Kidney tubule cell (primary cell): ENCODE measurements at regions not wholly inside any gene's neighbourhood (a gene's known extent, or its start where the extent isn't known, plus 50 kb on each side); places are given as distances from the start of the nearest gene placed in this dataset.
A peak's percentile ranks its signal among the peaks of the same experiment; 100 is the strongest.

Experiments
- DNase-seq: peaks from one replicate; pipeline ENCODE4 v3.0.0-alpha.2; 2018; ENCODE audit warnings: low spot score

DNA sequence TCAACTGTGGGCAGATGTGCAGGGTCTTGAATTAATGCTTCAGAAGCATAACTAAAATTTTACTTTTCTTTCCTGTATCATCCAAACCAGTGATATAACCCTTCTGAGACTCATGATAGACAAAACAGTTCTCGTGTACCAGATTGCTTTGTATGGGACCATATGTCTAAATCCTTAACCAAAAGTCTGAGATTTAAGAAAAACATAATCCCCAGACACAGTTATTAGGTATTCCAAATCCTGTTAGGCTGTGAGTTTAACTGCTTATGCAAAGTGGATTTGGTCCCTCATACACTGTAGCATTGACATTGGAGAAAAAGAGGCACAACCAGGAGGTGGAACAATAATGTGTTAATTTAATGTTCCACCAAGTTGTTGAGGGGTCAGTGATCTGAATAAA lies 235.0 kb downstream of the PMAIP1 start:
- DNase-seq: no peak

- DNase-seq: no peak
Measured at GRCh38 chr18:60130284-60130683, 230.5 kb downstream of the PMAIP1 start.

- DNase-seq: no peak
Measured at GRCh38 chr18:60123031-60123430, 223.2 kb downstream of the PMAIP1 start.

GRCh38 chr18:60122339-60122738 lies 222.5 kb downstream of the PMAIP1 start:
- no peak for DNase-seq

DNA sequence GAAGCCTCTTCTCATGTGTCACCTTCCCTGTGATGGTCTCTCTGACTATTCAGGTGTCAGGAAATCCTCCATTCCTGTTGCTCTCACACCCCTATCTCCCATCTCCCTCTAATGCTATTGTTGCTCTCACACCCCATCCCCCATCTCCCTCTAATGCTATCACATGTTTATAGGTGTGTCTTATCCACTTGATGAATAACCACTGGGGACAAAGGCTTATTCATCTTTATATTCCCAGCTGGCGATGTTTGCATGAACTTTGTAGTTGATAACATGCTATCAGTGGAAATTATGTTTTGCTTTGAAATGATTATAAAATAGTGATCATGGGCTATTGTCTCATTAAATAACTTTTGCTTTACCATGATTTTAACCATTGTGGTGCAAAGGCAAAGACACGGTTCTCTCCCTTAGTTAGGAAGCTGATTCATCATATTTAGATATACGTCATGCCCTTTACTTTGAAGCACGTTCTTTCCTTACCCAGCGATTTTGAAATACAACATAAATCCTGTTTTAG lies 220.5 kb downstream of the PMAIP1 start:
- no peak for DNase-seq

DNA sequence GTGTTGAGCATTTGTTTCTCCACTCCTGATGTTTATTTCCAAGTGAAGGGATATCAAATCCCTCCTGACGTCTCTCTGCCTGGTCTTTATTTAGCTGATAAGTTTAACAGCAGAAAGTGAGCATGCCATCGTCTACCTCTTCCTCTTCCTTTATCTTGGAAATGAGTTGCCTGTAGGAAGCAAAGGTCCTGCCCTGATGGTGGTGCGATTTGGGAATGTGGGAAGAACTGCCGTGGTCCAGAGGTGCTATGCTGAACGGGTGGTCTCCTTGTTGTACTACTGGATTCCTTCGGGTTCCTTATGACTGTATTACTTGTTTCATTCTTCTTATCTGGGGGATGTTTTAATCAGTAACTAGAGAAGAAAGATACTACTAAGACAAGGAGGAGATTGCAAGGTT lies 217.5 kb downstream of the PMAIP1 start:
- DNase-seq: no peak

GRCh38 chr18:60113396-60113795 lies 213.6 kb downstream of the PMAIP1 start:
- no peak for DNase-seq

DNA sequence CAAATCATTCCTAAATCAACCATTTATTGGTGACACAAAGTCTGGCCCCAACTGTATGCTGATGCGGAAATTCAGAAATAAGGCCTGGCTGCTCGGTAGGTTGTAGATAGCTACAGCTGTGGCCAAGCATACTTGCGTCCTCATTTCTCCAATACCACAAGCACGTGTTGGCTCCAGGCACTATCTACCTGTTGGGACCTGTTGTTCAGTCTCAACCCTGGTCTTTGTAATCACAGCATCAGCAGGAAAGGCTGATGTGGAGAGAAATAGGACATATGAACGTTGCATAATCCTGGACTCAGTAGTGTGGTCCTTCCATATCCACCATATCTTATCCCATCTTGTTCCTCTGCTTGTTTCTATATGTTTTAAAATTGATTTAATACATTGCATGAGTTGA lies 212.6 kb downstream of the PMAIP1 start:
- no peak for DNase-seq

DNA sequence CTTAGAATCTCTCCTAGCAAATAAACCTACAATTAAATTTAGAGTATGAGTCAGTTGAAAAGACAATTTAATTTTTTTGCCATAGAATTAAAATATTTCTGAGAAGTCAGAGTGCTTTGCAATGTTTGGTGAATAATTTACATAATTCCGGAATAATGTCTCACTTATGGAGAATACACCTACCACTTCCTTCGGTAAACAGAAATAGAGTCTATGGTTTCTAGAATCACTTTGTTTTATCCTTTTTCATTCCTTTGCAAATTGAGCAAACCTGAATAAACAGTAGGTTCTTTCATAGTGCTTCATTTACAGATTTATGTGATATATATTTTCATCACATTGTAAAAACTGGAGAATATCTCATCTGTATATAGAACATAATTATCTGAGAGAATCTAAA lies 211.7 kb downstream of the PMAIP1 start:
- DNase-seq: no peak

GRCh38 chr18:60110836-60111235 lies 211.0 kb downstream of the PMAIP1 start:
- DNase-seq: no peak

- DNase-seq: no peak
Measured at GRCh38 chr18:60100778-60101177, 201.0 kb downstream of the PMAIP1 start.

DNA sequence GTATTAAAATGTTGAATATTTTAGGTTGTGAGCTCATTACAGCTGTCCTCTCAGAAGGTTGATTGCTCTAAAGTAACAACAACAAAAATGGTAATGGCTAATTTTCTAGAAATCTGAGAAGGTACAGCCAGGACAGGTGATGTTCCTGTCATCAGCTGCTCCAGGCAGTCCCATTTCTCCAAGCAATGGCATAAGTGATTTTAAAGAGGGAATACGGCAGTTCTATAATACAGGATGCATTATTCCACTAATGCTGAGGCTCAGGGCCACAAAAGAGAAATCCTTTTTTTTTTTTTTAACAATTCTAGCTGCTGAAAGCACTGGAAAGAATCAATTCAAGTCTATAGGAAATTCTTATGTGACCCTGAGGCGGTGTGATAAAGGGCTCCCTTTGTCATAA lies 199.9 kb downstream of the PMAIP1 start:
- DNase-seq: no peak

- peak; percentile 74 for DNase-seq
Measured at GRCh38 chr18:60096428-60096827, 196.6 kb downstream of the PMAIP1 start.

- no peak for DNase-seq
Measured at GRCh38 chr18:60092073-60092472, 192.3 kb downstream of the PMAIP1 start.

DNA sequence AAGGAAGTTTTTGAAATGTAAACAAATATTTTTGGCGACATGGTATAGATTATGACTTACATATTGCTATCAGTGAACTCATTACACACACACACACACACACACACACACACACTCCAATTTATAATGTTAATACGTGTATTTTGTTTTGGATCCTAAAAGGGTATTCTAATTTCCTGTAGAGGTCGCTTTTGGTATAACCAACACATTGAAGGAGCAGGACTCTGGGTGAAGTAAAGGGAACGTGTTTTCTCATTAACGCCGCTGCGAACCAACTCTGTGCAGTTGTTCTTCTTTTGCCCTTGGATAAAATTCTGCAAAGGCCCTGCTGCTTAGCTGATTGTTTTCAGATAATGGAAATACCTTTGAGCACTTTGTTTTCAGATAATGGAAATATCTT lies 190.4 kb downstream of the PMAIP1 start:
- DNase-seq: no peak

GRCh38 chr18:60082790-60083189 lies 183.0 kb downstream of the PMAIP1 start:
- DNase-seq: peak; percentile 72

GRCh38 chr18:60082282-60082681 lies 182.5 kb downstream of the PMAIP1 start:
- no peak for DNase-seq

DNA sequence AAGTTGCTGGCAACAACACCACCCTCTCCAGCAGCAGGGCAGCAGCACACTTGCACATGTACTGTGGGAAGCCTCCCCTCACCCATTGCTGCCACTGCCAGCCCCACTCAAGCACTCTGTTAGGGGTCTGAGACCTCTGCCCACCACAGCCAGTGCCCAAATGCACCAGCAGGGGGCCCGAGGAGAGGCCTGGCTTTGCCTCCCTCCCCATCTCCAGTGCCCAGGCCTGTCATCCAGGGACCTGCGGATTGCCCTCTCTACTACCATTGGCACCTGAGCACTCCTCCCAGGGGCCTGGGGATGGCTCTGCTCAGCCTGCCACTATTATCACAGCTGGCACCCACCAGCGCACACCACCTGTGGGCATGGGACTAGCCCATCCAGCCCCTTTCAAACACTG lies 175.7 kb downstream of the PMAIP1 start:
- DNase-seq: no peak

- DNase-seq: peak; percentile 45
Measured at GRCh38 chr18:60070631-60071030, 170.8 kb downstream of the PMAIP1 start.

DNA sequence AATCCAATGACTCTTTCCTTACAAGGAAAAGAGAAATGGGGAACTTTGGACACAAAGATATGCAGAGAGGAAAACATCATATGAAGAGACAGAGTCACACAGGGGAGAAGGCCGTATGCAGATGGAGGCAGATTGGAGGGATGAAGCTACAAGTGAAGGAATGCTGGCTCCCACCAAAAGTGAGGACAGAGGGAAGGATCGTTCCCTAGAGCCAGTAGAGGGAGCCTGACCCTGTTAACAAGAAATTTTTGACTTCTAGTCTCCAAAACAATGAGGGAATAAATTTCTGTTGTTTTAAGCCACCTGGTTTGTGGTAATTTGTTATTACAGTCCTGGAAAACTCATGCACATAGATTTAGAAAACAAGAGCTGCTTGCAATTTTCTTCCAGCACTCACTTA lies 169.3 kb downstream of the PMAIP1 start:
- DNase-seq: no peak

- DNase-seq: peak; percentile 72
Measured at GRCh38 chr18:60067426-60068210, 167.8 kb downstream of the PMAIP1 start.

DNA sequence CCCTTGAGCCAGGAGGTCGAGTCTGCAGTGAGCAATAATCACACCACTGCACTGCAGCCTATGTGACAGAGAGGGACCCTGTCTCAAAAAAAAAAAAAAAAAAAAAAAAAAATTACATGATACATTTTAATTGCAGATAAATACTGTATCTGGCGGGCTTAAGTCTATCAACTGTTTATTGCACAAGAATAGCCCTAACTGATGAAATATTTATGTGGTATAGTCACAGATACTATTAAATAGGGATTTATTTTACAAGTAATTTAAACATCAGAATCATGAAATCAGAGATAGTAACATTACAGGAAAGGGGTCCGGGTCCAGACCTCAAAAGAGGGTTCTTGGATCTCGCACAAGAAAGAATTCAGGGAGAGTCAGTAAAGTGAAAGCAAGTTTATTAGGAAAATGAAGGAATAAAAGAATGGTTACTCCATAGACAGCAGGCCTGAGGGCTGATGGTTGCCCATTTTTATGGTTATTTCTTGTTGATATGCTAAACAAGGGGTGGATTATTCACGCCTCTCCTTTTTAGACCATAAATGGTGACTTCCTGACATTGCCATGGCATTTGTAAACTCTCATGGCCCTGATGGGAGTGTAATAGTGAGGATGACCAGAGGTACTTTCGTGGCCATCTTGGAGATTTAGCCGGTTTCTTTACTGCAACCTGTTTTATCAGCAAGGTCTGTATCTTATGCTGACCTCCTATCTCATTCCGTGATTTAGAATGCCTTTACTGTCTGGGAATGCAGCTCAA lies 166.6 kb downstream of the PMAIP1 start:
- DNase-seq: no peak

DNA sequence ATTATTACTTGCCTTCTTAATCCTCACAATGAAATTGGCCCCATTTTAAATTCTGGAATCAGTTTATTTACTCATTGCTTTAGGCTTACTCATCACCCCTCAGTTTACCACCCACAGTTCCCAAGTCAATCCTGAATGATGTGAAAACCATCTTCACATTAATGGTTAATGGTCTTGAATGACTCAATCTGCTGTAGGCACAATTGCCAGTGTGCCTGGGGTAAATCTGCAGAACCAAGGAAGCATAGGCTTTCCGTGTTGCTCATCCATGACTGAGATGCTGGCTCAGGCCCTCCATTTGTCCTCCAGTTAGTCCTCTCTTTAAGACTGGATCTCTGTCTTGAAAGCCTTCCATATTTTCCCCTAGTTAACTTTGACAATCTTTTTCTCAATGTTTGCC lies 164.5 kb downstream of the PMAIP1 start:
- peak; percentile 97 for DNase-seq
